ENCODE measurements at regions not wholly inside any gene's neighbourhood (a gene's known extent, or its start where the extent isn't known, plus 50 kb on each side); places are given as distances from the start of the nearest gene placed in this dataset.

GRCh38 chr1:78280626-78281025, 210.1 kb upstream of the PTGFR start:
- no peak for TF ChIP-seq CTCF (IDR thresholded peaks at IDR 0.05; ENCODE audit: insufficient read depth, low read length, poor library complexity, severe bottlenecking)
- no peak for TF ChIP-seq EZH2phosphoT487 (conservative IDR thresholded peaks at IDR 0.05; ENCODE audit: low read length)
